ENCODE measurements at regions not wholly inside any gene's neighbourhood (a gene's known extent, or its start where the extent isn't known, plus 50 kb on each side); places are given as distances from the start of the nearest gene placed in this dataset.

DNA sequence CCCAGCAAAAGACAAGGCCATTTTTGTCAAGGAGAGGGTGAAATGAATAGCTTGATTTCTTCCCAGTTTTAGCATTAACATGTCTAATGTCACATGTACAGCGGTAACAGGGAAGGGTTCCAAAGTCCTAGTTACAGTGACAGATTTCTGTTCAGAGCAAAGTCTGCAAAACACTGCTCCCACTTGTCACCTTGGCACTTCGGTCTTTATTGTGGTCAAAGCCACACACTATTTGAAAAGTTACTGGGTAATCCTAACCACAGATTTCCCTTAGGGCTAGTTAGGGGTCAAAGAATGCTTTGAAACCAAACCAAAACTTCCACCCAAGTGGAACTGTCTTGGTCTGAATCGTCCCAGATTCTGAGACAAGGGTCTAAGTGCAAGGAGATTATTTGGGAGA is 455.6 kb downstream of the HS3ST3B1 start:
- TF ChIP-seq, protein P1, sequence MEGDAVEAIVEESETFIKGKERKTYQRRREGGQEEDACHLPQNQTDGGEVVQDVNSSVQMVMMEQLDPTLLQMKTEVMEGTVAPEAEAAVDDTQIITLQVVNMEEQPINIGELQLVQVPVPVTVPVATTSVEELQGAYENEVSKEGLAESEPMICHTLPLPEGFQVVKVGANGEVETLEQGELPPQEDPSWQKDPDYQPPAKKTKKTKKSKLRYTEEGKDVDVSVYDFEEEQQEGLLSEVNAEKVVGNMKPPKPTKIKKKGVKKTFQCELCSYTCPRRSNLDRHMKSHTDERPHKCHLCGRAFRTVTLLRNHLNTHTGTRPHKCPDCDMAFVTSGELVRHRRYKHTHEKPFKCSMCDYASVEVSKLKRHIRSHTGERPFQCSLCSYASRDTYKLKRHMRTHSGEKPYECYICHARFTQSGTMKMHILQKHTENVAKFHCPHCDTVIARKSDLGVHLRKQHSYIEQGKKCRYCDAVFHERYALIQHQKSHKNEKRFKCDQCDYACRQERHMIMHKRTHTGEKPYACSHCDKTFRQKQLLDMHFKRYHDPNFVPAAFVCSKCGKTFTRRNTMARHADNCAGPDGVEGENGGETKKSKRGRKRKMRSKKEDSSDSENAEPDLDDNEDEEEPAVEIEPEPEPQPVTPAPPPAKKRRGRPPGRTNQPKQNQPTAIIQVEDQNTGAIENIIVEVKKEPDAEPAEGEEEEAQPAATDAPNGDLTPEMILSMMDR (IDR thresholded peaks at IDR 0.05; ENCODE audit: control extremely low read depth, extremely low read depth, low read depth, missing control alignments) = no peak
- no peak for DNase-seq (ENCODE audit: extremely low spot score)
- ChIA-PET POLR2A (no interaction called here), CTCF (interaction anchor here (0.9 to 1.1 kb wide), 2 partner anchors 11 to 29 kb away, joined by 3 read pairs; no protein-coding TSS in a partner anchor)

GRCh38 chr17:14755002-14755401 is 454.1 kb downstream of the HS3ST3B1 start:
- CTCF ChIA-PET = no interaction called here
- TF ChIP-seq, protein P1 (IDR thresholded peaks at IDR 0.05; ENCODE audit: control extremely low read depth, extremely low read depth, low read depth, missing control alignments) = no peak
- POLR2A ChIA-PET = no interaction called here
- no peak for DNase-seq (ENCODE audit: extremely low spot score)

- TF ChIP-seq, protein P1 (IDR thresholded peaks at IDR 0.05; ENCODE audit: control extremely low read depth, extremely low read depth, low read depth, missing control alignments) = no peak
- no peak for DNase-seq (ENCODE audit: extremely low spot score)
- ChIA-PET CTCF (interaction anchor here (1.2 to 1.8 kb wide), 2 partner anchors 9 to 20 kb away, joined by 3 to 6 read pairs; no protein-coding TSS in a partner anchor), POLR2A (no interaction called here)
Observed at GRCh38 chr17:14753383-14753782, 452.5 kb downstream of the HS3ST3B1 start.

- no peak for DNase-seq (ENCODE audit: extremely low spot score)
- TF ChIP-seq, protein P1 (IDR thresholded peaks at IDR 0.05; ENCODE audit: control extremely low read depth, extremely low read depth, low read depth, missing control alignments) = no peak
- POLR2A ChIA-PET = no interaction called here
- CTCF ChIA-PET = interaction anchor here (6.4 kb wide), 1 partner anchor 8 kb away, joined by 31 read pairs; no protein-coding TSS in a partner anchor
Observed at GRCh38 chr17:14752011-14752410, 451.1 kb downstream of the HS3ST3B1 start.

DNA sequence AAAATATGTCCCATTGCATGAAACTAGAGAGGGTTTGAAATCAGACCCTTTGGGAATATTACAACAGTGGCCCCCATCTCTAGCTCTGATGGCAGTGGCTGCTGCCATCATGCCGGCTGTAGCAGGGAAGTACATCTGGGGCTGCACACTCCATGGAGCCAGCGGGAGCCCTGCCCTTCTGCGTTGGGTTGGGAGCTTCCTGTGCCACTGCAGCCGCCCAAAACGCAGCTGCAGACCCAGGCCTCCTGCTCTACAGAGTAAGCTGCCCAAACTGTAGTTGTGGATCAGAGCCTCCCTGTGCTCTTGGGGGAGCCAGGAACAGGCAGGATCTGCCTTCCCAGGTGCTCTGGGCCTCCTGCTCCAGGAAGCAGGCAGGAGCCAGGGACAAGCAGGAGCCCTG is 450.0 kb downstream of the HS3ST3B1 start:
- CTCF ChIA-PET = interaction anchor here (1.0 to 6.4 kb wide), 2 partner anchors 10 to 13 kb away, joined by 3 to 31 read pairs; no protein-coding TSS in a partner anchor
- TF ChIP-seq, protein P1 (IDR thresholded peaks at IDR 0.05; ENCODE audit: control extremely low read depth, extremely low read depth, low read depth, missing control alignments) = no peak
- POLR2A ChIA-PET = no interaction called here

DNA sequence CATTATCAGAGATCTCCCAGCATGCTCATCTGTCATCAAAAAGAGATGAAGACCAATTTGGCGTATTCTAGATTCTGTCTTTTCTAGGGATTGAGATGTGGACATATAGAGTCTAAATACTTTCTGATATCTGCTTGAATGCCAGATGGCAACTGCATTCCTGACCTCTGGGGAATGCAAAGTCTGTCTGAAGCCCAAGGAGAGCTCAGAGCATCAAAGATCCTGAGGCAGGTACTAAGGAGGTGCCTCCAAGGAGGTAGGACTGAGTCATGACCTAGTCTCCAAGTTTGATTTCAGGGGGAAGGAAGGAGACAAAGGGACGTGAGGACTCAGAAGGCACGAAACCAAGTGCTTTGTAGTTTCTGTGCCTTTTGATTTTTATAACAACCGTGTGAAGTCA is 448.4 kb downstream of the HS3ST3B1 start:
- TF ChIP-seq, protein P1 (IDR thresholded peaks at IDR 0.05; ENCODE audit: control extremely low read depth, extremely low read depth, low read depth, missing control alignments) = no peak
- DNase-seq (ENCODE audit: extremely low spot score) = no peak
- ChIA-PET POLR2A (no interaction called here), CTCF (interaction anchor here (1.2 to 6.4 kb wide), 3 partner anchors 11 to 36 kb away, joined by 3 to 31 read pairs (median 3); no protein-coding TSS in a partner anchor)

More for the DNA sequence above, 450.0 kb downstream of the HS3ST3B1 start:
- no peak for DNase-seq (ENCODE audit: extremely low spot score)
